ENCODE measurements at regions not wholly inside any gene's neighbourhood (a gene's known extent, or its start where the extent isn't known, plus 50 kb on each side); places are given as distances from the start of the nearest gene placed in this dataset.

DNA sequence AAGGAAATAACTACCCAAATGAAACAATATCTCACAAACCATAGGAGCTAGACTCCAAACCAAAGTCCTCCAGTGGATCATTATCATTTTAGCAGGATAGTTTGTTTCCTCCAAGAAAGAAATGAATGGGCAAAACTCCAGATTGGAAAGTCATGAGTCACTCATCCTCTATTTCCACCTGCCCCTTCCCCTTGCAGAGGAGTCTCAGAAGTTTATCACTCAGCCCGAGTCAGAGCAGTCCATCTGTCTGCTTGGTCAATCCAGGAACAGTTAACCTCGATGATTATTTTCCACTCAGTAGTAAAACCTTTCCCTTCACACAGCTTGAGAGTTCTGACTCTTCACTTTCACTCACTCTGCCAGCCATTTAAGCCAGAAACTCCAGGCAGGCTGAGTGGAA lies 462.2 kb downstream of the BCL11A start:
- peak; percentile 38 for DNase-seq

DNA sequence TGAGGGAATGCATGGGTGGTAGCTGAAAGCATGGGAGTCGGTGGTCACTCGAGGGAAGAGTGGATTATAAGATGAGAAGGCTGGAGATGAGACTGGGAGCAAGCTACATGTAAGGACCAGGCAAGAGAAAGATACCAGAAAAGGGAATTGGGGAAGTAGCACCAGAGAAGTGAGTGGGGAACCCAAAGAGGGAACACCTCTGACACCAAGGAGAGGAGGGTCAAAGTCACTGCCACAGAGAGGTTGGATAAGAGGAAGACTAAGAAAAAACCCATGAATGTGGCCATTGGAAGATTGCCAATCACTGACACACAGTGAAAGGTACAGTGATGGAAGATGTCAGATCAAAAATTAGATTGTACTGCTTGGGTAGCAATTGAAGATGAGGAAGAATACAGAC lies 473.9 kb downstream of the BCL11A start:
- no peak for DNase-seq

DNA sequence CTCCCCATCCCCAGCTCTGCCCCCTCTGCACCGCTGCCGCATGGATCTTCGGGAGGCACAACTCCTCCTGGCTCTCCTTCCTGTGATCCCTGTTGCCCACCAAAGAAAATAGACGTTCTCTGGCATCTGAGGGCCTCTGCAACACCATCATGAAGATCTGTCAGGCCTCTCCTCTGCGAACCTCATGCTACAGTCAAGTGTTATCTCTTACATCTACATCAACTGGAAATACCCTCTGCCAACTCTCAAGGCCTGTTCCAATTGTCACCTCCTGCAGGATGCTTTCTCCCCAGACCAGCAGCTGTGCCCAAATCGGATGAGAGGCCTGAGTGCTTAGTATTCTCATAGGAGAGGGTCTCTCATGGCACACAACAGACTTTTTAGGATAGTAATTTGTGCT lies 478.4 kb downstream of the BCL11A start:
- DNase-seq, result no peak

DNA sequence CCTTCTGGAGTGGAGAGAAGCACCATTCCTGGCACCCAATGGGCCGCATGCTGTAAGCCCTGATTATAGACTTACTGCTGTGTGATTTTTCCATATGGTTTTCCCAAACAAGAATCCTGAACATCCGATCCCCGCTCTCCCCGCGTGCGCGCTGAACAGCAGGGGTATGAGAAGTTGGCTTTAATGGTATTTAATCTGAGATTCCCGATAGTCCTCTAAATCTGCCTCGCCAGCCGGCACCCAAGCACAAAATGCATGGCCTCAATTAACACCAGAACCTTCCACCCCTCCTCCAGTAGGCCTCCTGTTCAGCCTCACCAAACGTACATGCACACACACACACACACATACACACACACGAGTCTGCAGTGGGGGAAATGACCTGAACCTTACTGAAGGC lies 480.3 kb downstream of the BCL11A start:
- no peak for DNase-seq

DNA sequence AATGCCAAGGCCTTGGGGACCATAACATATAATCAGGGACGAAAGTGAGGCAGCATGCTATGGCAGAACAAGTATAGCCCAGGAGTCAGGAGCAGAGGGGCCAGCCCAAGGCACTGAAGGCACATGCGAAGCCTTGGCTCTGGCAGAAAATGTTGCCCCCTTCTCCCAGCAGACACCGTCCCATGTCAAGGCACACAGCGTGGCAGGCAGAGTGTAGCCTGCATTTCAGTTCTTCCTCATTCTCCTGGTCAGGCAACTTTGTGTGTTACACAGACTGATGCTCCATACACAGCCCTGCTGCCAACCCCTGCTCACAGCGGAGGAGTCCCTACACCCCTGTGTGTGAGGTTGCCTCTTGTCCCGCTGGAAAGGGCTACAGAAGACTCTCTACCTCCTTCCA lies 480.8 kb downstream of the BCL11A start:
- DNase-seq, result no peak

DNA sequence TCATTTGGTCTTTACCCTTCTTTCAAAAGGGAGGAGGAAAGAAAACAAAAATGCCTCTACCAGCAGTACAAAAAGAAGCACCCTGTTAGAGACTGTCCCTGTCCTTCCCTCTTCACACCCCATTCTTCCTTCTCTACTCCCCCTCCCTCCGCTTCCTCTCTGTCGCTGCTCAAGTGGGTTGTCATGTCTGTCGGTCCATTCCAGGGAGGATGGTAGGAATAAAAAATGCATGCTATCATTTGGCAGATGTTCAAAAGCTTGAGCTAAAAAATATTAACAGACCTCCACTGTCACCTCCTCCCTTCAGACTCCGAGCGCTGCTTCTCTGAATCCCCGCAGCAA lies 482.0 kb downstream of the BCL11A start:
- no peak for DNase-seq

DNA sequence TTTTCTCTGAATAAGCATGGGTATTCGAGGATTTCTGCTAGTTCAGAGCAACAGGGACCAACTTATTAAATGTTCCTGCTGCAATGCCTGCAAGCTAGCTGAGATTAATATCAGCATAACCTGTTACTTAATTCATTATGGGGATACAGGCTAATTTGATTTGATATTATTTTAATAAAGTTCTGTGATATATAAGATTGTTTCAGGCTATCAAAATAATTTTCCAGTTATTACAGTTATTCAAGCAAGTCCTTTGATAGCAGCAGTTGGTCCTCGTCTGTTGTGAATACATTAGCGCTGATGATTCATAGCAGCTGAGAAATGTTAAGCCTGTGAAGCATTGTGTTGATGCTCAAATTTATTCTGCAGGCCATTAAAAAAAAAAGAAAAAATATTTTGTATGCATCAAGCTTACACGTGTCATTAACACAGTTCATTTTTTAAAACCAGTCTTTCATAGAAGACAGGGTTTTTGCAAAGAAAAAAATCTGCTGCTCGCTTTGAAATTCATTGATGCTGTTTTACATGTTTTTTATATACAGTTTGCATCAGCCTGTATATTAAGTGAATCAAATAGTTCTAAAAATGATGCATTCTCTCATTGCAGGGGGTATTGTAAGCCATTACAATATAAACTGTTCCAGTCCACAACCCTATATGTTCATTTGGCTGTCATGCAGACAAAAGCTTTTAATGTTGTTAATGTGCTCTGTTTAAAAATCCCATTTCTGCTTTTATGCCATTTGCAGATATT lies 482.5 kb downstream of the BCL11A start:
- peak; percentile 51 for DNase-seq

DNA sequence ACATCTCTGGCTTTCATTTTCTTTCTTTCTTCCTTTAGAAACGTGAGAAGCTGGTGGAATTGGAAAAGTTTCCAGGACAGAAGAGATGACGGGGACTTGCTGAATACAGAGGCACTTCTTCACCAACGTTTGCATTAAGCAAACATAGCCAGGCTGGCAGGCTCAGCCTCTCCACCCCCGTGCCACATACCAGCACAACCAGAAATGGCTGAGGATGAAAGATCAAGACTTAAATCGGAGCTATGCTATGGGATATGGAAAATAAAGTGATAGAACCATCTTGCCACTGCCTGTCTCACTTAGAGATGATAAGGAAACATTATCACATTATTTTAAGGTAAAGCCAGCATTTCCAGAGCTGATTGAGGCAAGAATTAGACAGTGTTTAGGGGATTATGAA lies 483.3 kb downstream of the BCL11A start:
- DNase-seq, result no peak

DNA sequence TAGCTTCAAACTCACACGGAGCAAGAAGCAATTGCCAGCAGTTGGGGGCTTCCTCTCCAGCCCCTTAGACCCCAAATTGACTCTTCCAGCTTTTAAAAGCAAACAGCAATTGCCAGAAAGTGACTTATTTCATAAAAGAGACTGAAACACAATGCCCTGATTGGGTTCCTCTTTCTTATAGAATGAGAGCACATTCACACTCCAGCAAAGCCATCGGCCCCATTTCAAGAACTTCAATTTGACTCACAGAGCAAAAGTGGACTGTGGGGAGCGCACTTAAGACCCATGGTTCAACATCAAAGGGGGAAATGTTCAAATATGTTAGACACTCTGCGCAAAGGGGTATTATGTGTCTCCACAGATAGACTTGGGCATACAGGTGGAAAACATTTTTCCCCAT lies 484.7 kb downstream of the BCL11A start:
- no peak for DNase-seq

DNA sequence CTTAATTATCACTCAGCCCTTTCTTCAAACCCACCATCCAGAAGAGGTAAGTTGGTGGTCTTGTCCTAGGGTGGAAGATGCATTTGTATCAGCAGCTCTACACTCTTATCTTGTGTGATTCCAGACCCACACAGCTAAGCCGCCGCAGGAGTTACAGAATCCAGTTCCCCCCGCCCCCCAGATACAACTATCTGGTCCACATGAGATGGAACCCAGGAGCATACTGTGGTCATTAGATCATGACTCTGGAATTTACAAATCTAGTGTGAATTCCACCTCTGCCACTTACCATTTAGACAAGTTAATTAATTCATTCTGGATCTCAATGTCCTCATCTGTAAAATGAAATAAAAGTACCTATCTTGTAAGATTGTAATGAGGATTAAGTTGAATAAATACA lies 486.4 kb downstream of the BCL11A start:
- peak; percentile 69 for DNase-seq

DNA sequence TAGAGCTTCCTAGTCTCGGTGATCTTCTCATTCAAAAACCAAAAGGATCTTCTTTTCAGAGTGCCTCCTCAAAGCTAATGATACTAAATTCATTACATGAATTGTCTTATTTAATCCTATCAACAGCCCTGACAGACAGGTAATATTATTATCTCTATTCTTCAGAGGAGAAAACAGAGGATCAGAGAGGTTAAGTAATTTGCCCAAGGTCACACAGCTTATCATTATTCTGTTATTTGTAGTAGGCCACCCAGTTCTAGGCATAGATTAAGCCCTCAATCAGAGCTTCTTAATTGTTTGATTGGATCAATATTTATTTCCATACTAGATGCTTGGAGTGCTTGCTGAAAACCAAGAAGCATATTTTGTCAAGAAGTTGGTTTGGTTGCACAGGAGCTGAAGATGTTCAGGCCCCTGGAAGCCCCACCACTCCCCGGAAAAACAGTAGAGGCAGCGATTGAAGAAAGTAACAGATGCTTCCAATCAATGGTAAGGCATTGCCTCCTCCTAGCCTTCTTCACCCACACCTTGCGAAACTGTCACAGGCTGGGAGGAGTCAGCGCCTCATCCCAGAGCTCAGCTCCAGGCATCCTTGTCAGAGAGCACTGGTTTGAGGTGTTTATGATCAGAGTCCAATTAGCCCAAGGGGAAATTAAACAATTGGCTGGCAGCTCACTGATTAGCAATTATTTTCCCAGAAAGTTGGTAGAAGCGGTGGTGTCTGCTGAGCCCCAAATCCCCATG lies 487.2 kb downstream of the BCL11A start:
- no peak for DNase-seq

DNA sequence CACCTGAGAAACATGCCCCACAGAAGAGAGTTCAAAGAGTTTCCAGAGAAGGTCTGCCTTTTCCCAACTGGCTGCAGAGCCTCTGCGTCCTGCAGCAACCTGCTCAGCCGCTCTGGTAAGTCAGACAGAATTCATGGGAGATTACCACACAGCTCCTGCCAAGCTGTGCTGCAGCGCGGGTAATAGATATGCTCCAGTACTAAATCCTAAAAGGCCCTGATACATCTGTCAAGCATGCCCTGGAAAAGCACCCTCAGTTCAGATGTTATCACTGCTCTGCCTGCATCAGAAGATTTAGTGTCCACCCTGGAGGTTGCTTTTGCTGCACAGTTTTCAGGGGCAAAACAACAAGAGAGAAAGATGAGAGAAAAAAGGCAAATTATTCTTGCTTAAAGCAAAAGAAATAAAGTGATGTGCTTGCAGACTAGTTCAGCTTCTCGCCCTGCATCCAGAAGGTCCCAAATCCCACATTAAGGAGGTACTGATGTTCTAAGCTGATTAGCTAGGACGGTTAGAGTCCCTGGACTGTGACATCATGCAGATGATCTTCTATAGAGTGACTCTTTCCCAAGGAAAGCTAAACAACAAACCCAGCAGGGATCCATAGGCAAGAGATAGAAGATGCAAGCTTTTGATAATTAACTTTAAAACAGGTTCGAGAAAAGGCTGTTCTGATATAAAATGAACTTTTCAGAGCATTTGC lies 488.6 kb downstream of the BCL11A start:
- peak; percentile 3 for DNase-seq

DNA sequence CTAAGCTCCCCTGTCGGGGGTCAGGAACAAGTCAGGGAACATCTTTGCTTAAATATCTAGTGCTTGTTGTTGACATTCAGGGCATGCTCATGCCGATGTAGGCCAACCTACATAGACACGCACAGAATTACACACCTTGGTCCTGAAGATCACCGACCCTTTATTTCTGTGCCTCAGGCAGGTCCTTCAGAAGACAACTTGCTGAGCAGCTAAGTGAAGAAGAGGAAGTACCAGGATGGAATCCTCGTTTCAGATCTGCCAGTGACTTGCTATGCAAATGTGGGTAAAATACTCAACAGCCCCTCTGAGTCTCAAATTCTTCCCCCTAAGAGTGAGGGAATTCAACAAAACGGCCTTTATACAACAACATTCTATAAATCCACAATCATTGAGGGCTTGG lies 494.7 kb downstream of the BCL11A start:
- DNase-seq, result no peak

DNA sequence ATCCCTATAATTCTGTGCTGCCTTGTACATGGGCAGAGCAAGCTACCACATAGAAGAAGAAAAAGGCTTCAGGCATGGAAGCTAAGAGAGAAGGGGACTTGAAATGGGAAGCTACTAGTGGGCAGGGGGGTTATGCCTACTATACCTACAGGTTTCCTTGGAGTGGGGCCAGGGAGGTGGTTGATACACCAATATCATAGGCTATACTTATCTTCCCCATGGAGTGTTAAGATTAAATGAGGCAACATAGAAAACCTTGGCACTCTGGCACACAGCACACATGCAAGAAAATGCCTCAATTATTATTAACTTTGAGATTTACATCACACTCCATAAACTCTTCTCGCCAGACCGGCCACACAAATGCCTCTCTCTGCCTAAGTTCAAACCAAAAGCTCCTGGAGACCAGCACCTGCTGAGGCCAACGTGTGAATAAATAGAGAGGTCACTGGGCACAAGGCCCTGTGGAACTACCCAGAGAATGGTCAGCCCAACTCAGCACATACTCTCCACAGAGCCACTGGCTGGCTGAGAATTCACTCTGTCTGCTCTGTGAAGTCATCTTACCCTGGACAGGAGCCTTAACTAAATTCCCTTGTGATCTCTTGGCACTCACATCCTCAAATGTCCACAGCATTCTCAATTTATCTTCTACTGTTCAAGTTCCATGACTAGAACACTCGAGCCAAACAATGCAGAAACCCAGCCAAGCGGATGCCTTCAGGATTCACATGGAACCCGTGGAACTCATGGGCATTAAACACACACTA lies 498.7 kb downstream of the BCL11A start:
- DNase-seq, result no peak

DNA sequence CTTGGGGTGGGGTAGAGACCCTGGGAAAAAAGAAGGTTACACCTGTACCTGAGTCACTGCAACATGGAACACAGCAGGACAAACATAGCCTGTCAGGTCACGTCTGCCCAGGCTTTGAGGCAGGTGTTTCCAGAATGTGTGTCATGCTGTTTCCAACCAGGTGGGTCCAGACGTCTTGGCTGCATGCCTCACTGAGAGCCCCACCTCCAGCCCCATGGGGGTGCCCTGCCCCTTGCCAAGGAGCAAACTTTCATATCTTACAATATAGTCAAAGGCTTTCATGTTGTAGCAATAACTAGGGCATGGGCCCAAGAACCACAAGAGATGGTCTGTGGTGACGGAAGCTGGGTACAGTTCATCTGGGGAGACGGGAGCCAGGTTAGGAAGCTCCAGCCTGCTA lies 499.7 kb downstream of the BCL11A start:
- DNase-seq, result no peak

DNA sequence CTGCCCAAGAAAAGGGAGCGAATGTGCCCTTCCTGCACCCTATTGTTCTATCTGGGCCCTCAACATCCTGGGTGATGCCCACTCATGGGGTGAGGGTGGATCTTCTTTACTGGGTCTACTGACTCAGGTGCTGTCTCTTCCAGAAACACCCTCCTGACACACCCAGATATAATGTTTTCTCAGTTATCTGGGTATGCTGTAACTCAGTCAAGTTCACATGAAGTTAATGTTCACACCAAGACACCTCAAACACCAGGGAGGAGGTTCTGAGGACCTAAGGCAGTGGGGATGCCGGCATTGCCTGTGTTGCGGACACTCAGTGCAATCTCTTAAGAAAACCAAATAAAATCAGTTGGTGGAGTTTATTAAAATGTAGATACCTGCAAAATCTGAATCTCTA lies 500.9 kb downstream of the BCL11A start:
- no peak for DNase-seq

DNA sequence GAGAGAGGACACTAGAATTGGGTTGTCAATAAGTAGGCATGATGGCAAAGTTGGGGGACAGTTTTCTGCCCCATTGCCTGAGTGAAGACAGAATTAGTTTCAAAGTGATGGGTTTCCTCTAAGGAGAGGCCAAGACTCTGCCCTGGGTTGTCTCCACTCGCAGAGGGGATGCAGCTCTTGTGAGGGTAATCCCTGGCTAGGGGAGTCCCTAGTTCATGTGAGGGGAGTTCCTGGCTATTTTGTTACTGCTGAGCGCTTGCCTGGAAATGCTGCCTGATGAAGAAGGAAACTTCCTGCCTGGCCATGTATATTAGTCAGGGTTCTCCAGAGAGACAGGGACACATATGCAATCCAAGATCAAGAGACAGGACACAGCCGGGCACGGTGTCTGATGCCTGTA lies 501.5 kb downstream of the BCL11A start:
- DNase-seq, result no peak

DNA sequence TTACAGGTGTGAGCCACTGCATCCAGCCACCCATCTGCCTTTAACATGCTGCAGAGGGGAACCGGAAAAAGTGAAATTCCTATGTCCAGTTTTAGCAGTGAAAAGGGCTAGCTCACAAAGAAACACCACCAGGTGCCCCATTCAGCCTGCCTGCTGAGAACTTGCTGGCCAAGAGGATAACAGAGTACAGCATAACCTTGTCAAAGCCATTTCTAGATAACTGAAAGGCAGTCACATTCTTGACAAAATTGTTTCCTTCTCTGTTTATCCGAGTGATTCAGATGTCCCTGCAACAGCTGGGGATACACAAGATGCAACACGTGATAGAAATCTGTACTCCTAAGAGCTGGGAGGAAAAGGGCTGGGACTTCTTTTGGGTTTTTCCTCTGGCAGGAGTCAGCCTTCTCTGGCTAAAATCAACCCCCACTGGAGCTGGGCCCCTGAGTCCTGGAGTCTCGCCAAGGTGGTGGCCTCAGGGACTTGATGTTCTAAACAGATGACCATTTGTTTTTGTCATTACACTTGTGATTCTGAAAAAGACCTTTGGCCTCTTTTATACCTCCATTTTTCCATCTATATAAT lies 505.4 kb downstream of the BCL11A start:
- DNase-seq, result no peak

DNA sequence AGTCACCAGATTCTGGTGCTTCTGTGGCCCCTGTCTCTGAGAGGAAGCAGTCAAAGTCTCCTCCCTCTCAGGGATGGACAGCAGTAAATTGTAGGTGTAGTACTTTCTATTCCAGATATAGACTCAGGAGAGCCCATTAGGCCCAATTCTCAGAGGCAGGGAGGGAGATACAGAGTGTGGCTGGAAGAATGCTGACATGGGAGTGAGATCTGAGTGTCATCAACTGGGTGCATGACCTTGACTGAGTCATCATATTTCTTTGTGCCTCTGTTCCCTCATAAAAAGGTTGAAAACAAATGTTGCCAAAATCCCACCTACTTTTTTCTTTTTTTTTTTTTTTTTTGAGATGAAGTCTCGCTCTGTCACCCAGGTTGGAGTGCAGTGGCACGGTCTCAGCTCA lies 506.1 kb downstream of the BCL11A start:
- no peak for DNase-seq

DNA sequence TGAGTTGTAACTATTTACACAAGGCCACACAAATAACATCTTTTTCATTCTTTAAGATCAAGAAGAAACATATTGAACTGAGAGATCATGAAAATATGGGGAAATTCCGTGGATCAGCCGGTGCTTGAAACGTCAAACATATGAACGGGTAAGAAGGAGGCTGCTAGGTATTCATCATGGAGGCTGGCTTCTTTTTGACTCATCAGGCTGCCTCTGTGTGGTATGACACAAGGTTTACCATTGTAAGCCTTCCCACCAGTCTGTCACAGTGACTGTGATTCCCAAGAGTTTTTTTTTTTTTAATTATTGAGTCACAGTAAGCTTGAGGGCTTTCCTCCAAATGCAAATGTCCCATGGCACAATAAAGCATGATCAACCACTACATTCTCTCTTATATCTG lies 506.9 kb downstream of the BCL11A start:
- no peak for DNase-seq

DNA sequence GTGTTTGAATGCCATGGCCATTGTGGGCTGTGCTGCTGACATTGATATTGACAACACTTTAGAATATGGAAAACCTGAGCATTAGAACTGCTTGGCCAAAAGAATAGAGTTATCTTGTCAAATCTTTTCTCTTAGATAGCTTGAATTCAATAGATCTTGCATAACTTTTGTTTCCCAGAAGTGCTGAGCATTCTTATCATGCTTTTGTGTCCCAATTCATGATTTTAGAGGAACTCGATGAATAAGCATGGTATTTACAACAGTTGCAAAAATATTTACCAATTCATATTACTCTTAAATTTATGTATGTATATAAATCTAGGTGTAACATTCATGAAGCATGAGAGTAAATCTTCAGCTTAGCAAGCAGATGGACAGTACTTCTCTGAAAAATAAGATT lies 508.0 kb downstream of the BCL11A start:
- no peak for DNase-seq

DNA sequence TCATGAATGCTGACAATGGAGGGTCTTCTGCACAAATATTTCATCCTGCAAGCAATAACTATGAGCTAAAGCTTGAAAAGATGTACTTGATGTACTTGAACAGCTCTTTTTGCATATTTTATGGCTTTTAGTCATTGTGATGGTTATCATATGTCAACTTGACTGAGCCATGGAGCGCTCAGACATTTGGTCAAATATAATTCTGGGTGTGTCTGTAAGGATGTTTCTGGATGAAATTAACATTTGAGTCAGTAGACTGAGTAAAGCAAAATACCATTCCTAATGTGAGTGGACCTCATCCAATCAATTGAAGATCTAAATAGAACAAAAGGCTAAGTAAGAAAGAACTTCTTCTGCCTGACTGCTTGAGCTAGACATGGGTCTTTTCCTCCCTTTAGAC lies 509.0 kb downstream of the BCL11A start:
- no peak for DNase-seq

DNA sequence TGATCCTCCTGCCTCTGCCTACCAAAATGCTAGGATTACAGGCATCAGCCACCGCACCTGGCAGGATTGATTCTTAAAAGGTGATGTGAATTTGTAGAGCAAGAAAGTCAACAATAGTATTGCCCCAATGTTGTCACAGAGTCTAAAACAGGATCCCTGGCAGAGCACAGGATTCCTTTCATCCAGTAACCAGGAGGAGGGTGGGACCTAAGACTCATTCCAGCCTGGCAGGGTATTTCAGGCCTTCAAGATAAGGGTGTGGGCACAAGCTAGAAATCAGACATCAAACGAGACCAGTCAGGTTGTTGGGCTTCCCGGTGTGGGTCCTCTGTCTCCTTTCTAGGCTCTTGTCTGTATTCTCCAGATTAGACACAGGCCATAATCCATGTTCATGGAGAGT lies 511.4 kb downstream of the BCL11A start:
- DNase-seq, result no peak
